Activated CD8-positive, alpha-beta memory T cell treated with anti-CD3 and anti-CD28 coated beads for 4 hours (primary cell): ENCODE measurements at regions not wholly inside any gene's neighbourhood (a gene's known extent, or its start where the extent isn't known, plus 50 kb on each side); places are given as distances from the start of the nearest gene placed in this dataset.
"Not testable (repeated sequence)": the region's sequence is repeated elsewhere in the genome, so short reads cannot be mapped to it uniquely, and the experiment has no call there.

Experiments
- DNase-seq, 2 donors: peaks; one replicate each; pipeline ENCODE4 v3.0.0-alpha.2; 2020; ENCODE audit warnings: low read depth in 2 of 2

GRCh38 chr2:144125751-144126150, 394.2 kb downstream of the ZEB2 start:
- DNase-seq: no peak

- no peak for DNase-seq
Measured at GRCh38 chr2:144124882-144125281, 395.0 kb downstream of the ZEB2 start.

GRCh38 chr2:144120487-144120886, 399.4 kb downstream of the ZEB2 start:
- DNase-seq: no peak

- no peak for DNase-seq
Measured at GRCh38 chr2:144117086-144117485, 402.8 kb downstream of the ZEB2 start.

GRCh38 chr2:144115739-144116291, 404.1 kb downstream of the ZEB2 start:
- DNase-seq: no peak

GRCh38 chr2:144114760-144115159, 405.2 kb downstream of the ZEB2 start:
- DNase-seq: no peak

GRCh38 chr2:144111437-144111836, 408.5 kb downstream of the ZEB2 start:
- DNase-seq: no peak

- not testable (repeated sequence) for DNase-seq
Measured at GRCh38 chr2:144106104-144106503, 413.8 kb downstream of the ZEB2 start.

GRCh38 chr2:144102386-144102785, 417.5 kb downstream of the ZEB2 start:
- no peak for DNase-seq

GRCh38 chr2:144099780-144100377, 420.0 kb downstream of the ZEB2 start:
- DNase-seq: no peak

GRCh38 chr2:144099340-144099739, 420.6 kb downstream of the ZEB2 start:
- DNase-seq: no peak

- no peak for DNase-seq
Measured at GRCh38 chr2:144097440-144098225, 422.3 kb downstream of the ZEB2 start.

- no peak for DNase-seq
Measured at GRCh38 chr2:144096531-144096930, 423.4 kb downstream of the ZEB2 start.

GRCh38 chr2:144094408-144095151, 425.3 kb downstream of the ZEB2 start:
- DNase-seq: no peak

GRCh38 chr2:144091622-144092021, 428.3 kb downstream of the ZEB2 start:
- no peak for DNase-seq

GRCh38 chr2:144088863-144089262, 431.1 kb downstream of the ZEB2 start:
- DNase-seq: no peak

GRCh38 chr2:144086965-144087364, 433.0 kb downstream of the ZEB2 start:
- DNase-seq: no peak

- DNase-seq: no peak
Measured at GRCh38 chr2:144085016-144085415, 434.9 kb downstream of the ZEB2 start.

GRCh38 chr2:144084114-144084661, 435.7 kb downstream of the ZEB2 start:
- no peak for DNase-seq

- no peak for DNase-seq
Measured at GRCh38 chr2:144083211-144083610, 436.7 kb downstream of the ZEB2 start.

GRCh38 chr2:144082777-144083176, 437.1 kb downstream of the ZEB2 start:
- no peak for DNase-seq

- DNase-seq: no peak
Measured at GRCh38 chr2:144082327-144082726, 437.6 kb downstream of the ZEB2 start.
